ENCODE measurements at regions not wholly inside any gene's neighbourhood (a gene's known extent, or its start where the extent isn't known, plus 50 kb on each side); places are given as distances from the start of the nearest gene placed in this dataset.

- ATAC-seq (ENCODE audit: insufficient number of reproducible peaks, low FRiP score, low read depth) (no peak), DNase-seq (ENCODE audit: low spot score) (no peak)
- H3K36me3 ChIP-seq, result no peaks in the 10 kb centered on the region
- no peak overlapping the region for H3K27ac ChIP-seq
- TF ChIP-seq, protein P1, sequence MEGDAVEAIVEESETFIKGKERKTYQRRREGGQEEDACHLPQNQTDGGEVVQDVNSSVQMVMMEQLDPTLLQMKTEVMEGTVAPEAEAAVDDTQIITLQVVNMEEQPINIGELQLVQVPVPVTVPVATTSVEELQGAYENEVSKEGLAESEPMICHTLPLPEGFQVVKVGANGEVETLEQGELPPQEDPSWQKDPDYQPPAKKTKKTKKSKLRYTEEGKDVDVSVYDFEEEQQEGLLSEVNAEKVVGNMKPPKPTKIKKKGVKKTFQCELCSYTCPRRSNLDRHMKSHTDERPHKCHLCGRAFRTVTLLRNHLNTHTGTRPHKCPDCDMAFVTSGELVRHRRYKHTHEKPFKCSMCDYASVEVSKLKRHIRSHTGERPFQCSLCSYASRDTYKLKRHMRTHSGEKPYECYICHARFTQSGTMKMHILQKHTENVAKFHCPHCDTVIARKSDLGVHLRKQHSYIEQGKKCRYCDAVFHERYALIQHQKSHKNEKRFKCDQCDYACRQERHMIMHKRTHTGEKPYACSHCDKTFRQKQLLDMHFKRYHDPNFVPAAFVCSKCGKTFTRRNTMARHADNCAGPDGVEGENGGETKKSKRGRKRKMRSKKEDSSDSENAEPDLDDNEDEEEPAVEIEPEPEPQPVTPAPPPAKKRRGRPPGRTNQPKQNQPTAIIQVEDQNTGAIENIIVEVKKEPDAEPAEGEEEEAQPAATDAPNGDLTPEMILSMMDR (IDR thresholded peaks at IDR 0.05), result no peak
- H3K4me1 ChIP-seq (ENCODE audit: control insufficient read depth in 1 of 2, low read depth in 2 of 2), result no peaks in the 10 kb centered on the region
- H3K27me3 ChIP-seq (replicated peaks; ENCODE audit: insufficient read depth), result no peaks in the 10 kb centered on the region
- no peaks in the 10 kb centered on the region for H3K9me3 ChIP-seq
- no peak overlapping the region for H3K4me3 ChIP-seq
Observed at GRCh38 chr13:65746406-65746921, 1483.7 kb downstream of the PCDH9 start.

DNA sequence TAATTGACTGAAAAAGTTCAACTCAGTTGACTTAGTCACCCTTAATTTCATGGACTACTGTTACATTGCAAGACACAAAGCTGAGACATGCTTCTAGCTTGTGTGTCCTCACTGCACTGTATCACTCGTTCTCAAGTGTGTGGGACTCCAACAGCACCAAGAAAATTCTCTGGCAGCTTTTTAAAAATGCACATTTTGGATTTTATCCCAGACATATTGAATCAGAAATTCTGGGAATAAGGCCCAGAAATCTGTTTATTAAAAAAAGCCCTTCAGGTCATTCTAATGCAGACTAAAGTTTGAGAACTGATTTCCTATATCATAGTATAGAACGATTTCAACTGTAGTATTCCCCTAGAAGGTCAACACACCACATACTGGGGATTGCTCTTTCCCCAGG lies 1485.3 kb downstream of the PCDH9 start:
- Histone ChIP-seq H3K4me1 (ENCODE audit: control insufficient read depth in 1 of 2, low read depth in 2 of 2) (no peaks in the 10 kb centered on the region), H3K9me3 (no peaks in the 10 kb centered on the region), H3K4me3 (no peak overlapping the region), H3K36me3 (no peaks in the 10 kb centered on the region), H3K27me3 (replicated peaks; ENCODE audit: insufficient read depth) (no peaks in the 10 kb centered on the region), H3K27ac (no peak overlapping the region)
- TF ChIP-seq, protein P1 (IDR thresholded peaks at IDR 0.05), result no peak
- ATAC-seq (ENCODE audit: insufficient number of reproducible peaks, low FRiP score, low read depth) (peak; percentile 55), DNase-seq (ENCODE audit: low spot score) (no peak)

DNA sequence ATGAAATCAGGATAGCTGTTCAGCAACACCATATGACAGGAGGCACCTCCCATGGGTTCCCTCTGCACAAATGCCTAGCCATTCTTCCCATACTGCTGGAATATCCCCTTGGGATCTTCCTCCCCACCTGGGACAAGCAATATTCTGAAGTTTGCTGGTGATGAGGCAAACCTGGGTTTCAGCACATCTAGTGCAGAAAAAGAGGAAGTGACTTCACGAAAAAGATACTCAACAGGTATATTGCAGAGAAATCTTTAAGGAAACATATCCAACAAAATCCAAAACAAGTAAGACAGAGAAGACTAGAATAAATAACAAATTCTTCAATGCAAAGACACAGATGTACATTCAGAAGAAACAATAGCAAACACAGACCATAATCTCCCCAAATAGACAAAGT lies 1497.0 kb downstream of the PCDH9 start:
- no peaks in the 10 kb centered on the region for H3K27me3 ChIP-seq (replicated peaks; ENCODE audit: insufficient read depth)
- no peaks in the 10 kb centered on the region for H3K9me3 ChIP-seq
- H3K4me3 ChIP-seq, result no peak overlapping the region
- no peak for ATAC-seq (ENCODE audit: insufficient number of reproducible peaks, low FRiP score, low read depth)
- TF ChIP-seq, protein P1 (IDR thresholded peaks at IDR 0.05), result no peak
- no peaks in the 10 kb centered on the region for H3K4me1 ChIP-seq (ENCODE audit: control insufficient read depth in 1 of 2, low read depth in 2 of 2)
- no peaks in the 10 kb centered on the region for H3K36me3 ChIP-seq
- H3K27ac ChIP-seq, result no peak overlapping the region
- no peak for DNase-seq (ENCODE audit: low spot score)

- H3K27ac ChIP-seq, result no peak overlapping the region
- H3K9me3 ChIP-seq, result no peaks in the 10 kb centered on the region
- no peaks in the 10 kb centered on the region for H3K36me3 ChIP-seq
- H3K4me3 ChIP-seq, result no peak overlapping the region
- H3K27me3 ChIP-seq (replicated peaks; ENCODE audit: insufficient read depth), result no peaks in the 10 kb centered on the region
- ATAC-seq (ENCODE audit: insufficient number of reproducible peaks, low FRiP score, low read depth) (no peak), DNase-seq (ENCODE audit: low spot score) (no peak)
- TF ChIP-seq, protein P1 (IDR thresholded peaks at IDR 0.05), result no peak
- no peaks in the 10 kb centered on the region for H3K4me1 ChIP-seq (ENCODE audit: control insufficient read depth in 1 of 2, low read depth in 2 of 2)
Observed at GRCh38 chr13:65727070-65727469, 1503.1 kb downstream of the PCDH9 start.

- ATAC-seq (ENCODE audit: insufficient number of reproducible peaks, low FRiP score, low read depth) (no peak), DNase-seq (ENCODE audit: low spot score) (no peak)
- no peaks in the 10 kb centered on the region for H3K9me3 ChIP-seq
- no peak overlapping the region for H3K27ac ChIP-seq
- TF ChIP-seq, protein P1 (IDR thresholded peaks at IDR 0.05), result no peak
- H3K27me3 ChIP-seq (replicated peaks; ENCODE audit: insufficient read depth), result no peaks in the 10 kb centered on the region
- no peaks in the 10 kb centered on the region for H3K36me3 ChIP-seq
- no peak overlapping the region for H3K4me3 ChIP-seq
- H3K4me1 ChIP-seq (ENCODE audit: control insufficient read depth in 1 of 2, low read depth in 2 of 2), result no peaks in the 10 kb centered on the region
Observed at GRCh38 chr13:65725006-65725405, 1505.1 kb downstream of the PCDH9 start.
